Fibroblast of villous mesenchyme (primary cell): ENCODE measurements at regions not wholly inside any gene's neighbourhood (a gene's known extent, or its start where the extent isn't known, plus 50 kb on each side); places are given as distances from the start of the nearest gene placed in this dataset.

Experiments used
- DNase-seq: peaks from one replicate; pipeline ENCODE4 v3.0.0-alpha.2; 2010; ENCODE audit warnings: low read depth
- H3K4me3 ChIP-seq: 2 replicates; pipeline ENCODE4 v1.5.1; 2011; ENCODE audit warnings: low read depth, mild to moderate bottlenecking, low read length
- CTCF ChIP-seq: IDR thresholded peaks from 2 replicates; pipeline ENCODE4 v1.5.1; 2012; ENCODE audit warnings: low read depth, mild to moderate bottlenecking, low read length; ENCODE audit not compliant: insufficient read depth

GRCh38 chr1:39128959-39129358 lies 75.5 kb upstream of the MACF1 start:
- H3K4me3 ChIP-seq = no peak overlapping the region
- TF ChIP-seq CTCF = no peak
- DNase-seq = no peak

- no peak for DNase-seq
- peak; percentile 49 for TF ChIP-seq CTCF
Measured at GRCh38 chr1:39129514-39129913, 75.0 kb upstream of the MACF1 start.

GRCh38 chr1:39130325-39130724 lies 74.2 kb upstream of the MACF1 start:
- DNase-seq = peak; percentile 75
- no peak overlapping the region for H3K4me3 ChIP-seq
- TF ChIP-seq CTCF = no peak

More at GRCh38 chr1:39129514-39129913, 75.0 kb upstream of the MACF1 start:
- H3K4me3 ChIP-seq = no peak overlapping the region

GRCh38 chr1:39131940-39132339 lies 72.6 kb upstream of the MACF1 start:
- DNase-seq = no peak
- TF ChIP-seq CTCF = no peak

GRCh38 chr1:39132505-39133339 lies 71.8 kb upstream of the MACF1 start:
- no peak overlapping the region for H3K4me3 ChIP-seq
- no peak for DNase-seq
- no peak for TF ChIP-seq CTCF

More at GRCh38 chr1:39131940-39132339, 72.6 kb upstream of the MACF1 start:
- H3K4me3 ChIP-seq = no peak overlapping the region

GRCh38 chr1:39133340-39133684 lies 71.2 kb upstream of the MACF1 start:
- no peak for DNase-seq
- TF ChIP-seq CTCF = no peak
- H3K4me3 ChIP-seq = no peak overlapping the region
